ENCODE measurements at regions not wholly inside any gene's neighbourhood (a gene's known extent, or its start where the extent isn't known, plus 50 kb on each side); places are given as distances from the start of the nearest gene placed in this dataset.

- DNase-seq = no peak
These were observed 183.8 kb downstream of the LMO4 start for GRCh38 chr1:87512431-87512830.

- no peak for DNase-seq
These were observed 184.6 kb downstream of the LMO4 start for GRCh38 chr1:87513255-87513654.

- no peak for DNase-seq
These were observed 185.4 kb downstream of the LMO4 start for GRCh38 chr1:87513966-87514660.

GRCh38 chr1:87515781-87516180, 187.1 kb downstream of the LMO4 start:
- no peak for DNase-seq

GRCh38 chr1:87518794-87519193, 190.1 kb downstream of the LMO4 start:
- no peak for DNase-seq

GRCh38 chr1:87521452-87521851, 192.8 kb downstream of the LMO4 start:
- DNase-seq = no peak

GRCh38 chr1:87523466-87523865, 194.8 kb downstream of the LMO4 start:
- no peak for DNase-seq

GRCh38 chr1:87524021-87524754, 195.5 kb downstream of the LMO4 start:
- no peak for DNase-seq

GRCh38 chr1:87528754-87529517, 200.3 kb downstream of the LMO4 start:
- no peak for DNase-seq

GRCh38 chr1:87530042-87530807, 201.5 kb downstream of the LMO4 start:
- DNase-seq = no peak

GRCh38 chr1:87535551-87535950, 206.9 kb downstream of the LMO4 start:
- DNase-seq = no peak

GRCh38 chr1:87539147-87539546, 210.5 kb downstream of the LMO4 start:
- DNase-seq = no peak

- DNase-seq = no peak
These were observed 214.0 kb downstream of the LMO4 start for GRCh38 chr1:87542697-87543096.

- DNase-seq = no peak
These were observed 221.1 kb downstream of the LMO4 start for GRCh38 chr1:87549738-87550137.

GRCh38 chr1:87553511-87553910, 224.8 kb downstream of the LMO4 start:
- DNase-seq = no peak

GRCh38 chr1:87555366-87555765, 226.7 kb downstream of the LMO4 start:
- DNase-seq = no peak

- no peak for DNase-seq
These were observed 227.6 kb downstream of the LMO4 start for GRCh38 chr1:87556326-87556725.

- DNase-seq = no peak
These were observed 230.2 kb downstream of the LMO4 start for GRCh38 chr1:87558921-87559320.

GRCh38 chr1:87560137-87560536, 231.5 kb downstream of the LMO4 start:
- DNase-seq = no peak

GRCh38 chr1:87560601-87561360, 232.1 kb downstream of the LMO4 start:
- no peak for DNase-seq

- DNase-seq = no peak
These were observed 234.5 kb downstream of the LMO4 start for GRCh38 chr1:87563211-87563610.

- DNase-seq = no peak
These were observed 237.2 kb downstream of the LMO4 start for GRCh38 chr1:87565861-87566260.
